ENCODE measurements at regions not wholly inside any gene's neighbourhood (a gene's known extent, or its start where the extent isn't known, plus 50 kb on each side); places are given as distances from the start of the nearest gene placed in this dataset.

DNA sequence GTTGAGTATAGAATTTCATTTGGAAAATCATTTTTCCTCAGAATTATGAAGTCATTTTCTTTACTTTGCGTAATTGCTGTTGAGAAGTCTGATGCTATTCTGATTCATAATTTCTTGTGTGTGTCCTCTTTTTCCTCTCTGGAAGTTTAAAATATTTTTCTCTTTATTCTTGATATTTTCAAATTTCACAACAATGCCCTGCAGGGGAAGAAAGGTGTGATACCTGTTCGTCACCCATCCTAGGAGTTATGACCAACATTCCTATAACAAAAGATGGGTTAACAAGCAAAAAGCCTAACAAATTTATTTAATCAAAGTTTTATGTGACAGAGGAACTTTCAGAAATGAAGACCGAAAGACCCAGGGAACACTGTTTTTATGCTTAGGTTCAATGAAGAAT lies 171.5 kb upstream of the AKIRIN2 start:
- Histone ChIP-seq H3K9ac (ENCODE audit: low read length) (no peak overlapping the region), H3K4me1 (ENCODE audit: control insufficient read depth, insufficient read depth, low read length) (no peaks in the 10 kb centered on the region), H3K27me3 (ENCODE audit: control insufficient read depth, insufficient read depth, low read length) (no peaks in the 10 kb centered on the region), H3K36me3 (ENCODE audit: control insufficient read depth, insufficient read depth, low read length) (no peaks in the 10 kb centered on the region), H3K9me3 (ENCODE audit: control insufficient read depth, low read length) (no peaks in the 10 kb centered on the region), H3K4me3 (ENCODE audit: low read length) (no peak overlapping the region)

DNA sequence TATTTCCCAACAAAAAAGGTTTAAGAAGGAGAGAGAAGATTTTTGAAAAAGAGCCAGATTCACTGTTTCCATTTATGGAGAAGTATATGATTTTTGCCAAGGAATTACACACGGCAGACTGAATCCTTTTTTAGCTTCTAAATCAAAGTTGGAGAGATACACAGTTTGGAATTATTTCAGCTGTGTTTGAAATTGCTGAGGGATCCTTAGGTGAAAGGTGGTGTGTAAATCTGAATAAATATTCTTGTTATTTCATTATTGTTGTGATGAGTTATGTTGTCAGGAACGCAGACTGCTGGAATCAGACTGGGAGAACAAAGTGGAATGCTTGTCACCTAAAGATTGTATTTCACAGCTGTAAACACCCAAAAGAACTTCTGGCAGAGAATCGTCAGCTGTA lies 168.5 kb upstream of the AKIRIN2 start:
- Histone ChIP-seq H3K9ac (ENCODE audit: low read length) (no peak overlapping the region), H3K9me3 (ENCODE audit: control insufficient read depth, low read length) (no peaks in the 10 kb centered on the region), H3K4me3 (ENCODE audit: low read length) (no peak overlapping the region), H3K36me3 (ENCODE audit: control insufficient read depth, insufficient read depth, low read length) (no peaks in the 10 kb centered on the region), H3K4me1 (ENCODE audit: control insufficient read depth, insufficient read depth, low read length) (no peaks in the 10 kb centered on the region), H3K27me3 (ENCODE audit: control insufficient read depth, insufficient read depth, low read length) (no peaks in the 10 kb centered on the region)

- H3K27me3 ChIP-seq (ENCODE audit: control insufficient read depth, insufficient read depth, low read length): no peaks in the 10 kb centered on the region
- H3K36me3 ChIP-seq (ENCODE audit: control insufficient read depth, insufficient read depth, low read length): no peaks in the 10 kb centered on the region
- no peaks in the 10 kb centered on the region for H3K9me3 ChIP-seq (ENCODE audit: control insufficient read depth, low read length)
- H3K4me1 ChIP-seq (ENCODE audit: control insufficient read depth, insufficient read depth, low read length): no peaks in the 10 kb centered on the region
- H3K4me3 ChIP-seq (ENCODE audit: low read length): no peak overlapping the region
- H3K9ac ChIP-seq (ENCODE audit: low read length): no peak overlapping the region
Measured at GRCh38 chr6:87869064-87869905, 167.3 kb upstream of the AKIRIN2 start.

GRCh38 chr6:87860902-87861301 lies 158.9 kb upstream of the AKIRIN2 start:
- no peaks in the 10 kb centered on the region for H3K27me3 ChIP-seq (ENCODE audit: control insufficient read depth, insufficient read depth, low read length)
- H3K9ac ChIP-seq (ENCODE audit: low read length): no peak overlapping the region
- H3K36me3 ChIP-seq (ENCODE audit: control insufficient read depth, insufficient read depth, low read length): no peaks in the 10 kb centered on the region
- H3K4me3 ChIP-seq (ENCODE audit: low read length): no peak overlapping the region
- H3K9me3 ChIP-seq (ENCODE audit: control insufficient read depth, low read length): no peaks in the 10 kb centered on the region
- no peaks in the 10 kb centered on the region for H3K4me1 ChIP-seq (ENCODE audit: control insufficient read depth, insufficient read depth, low read length)

GRCh38 chr6:87858440-87858839 lies 156.4 kb upstream of the AKIRIN2 start:
- H3K27me3 ChIP-seq (ENCODE audit: control insufficient read depth, insufficient read depth, low read length): no peaks in the 10 kb centered on the region
- H3K4me3 ChIP-seq (ENCODE audit: low read length): no peak overlapping the region
- no peaks in the 10 kb centered on the region for H3K36me3 ChIP-seq (ENCODE audit: control insufficient read depth, insufficient read depth, low read length)
- no peak overlapping the region for H3K9ac ChIP-seq (ENCODE audit: low read length)
- no peaks in the 10 kb centered on the region for H3K4me1 ChIP-seq (ENCODE audit: control insufficient read depth, insufficient read depth, low read length)
- H3K9me3 ChIP-seq (ENCODE audit: control insufficient read depth, low read length): no peaks in the 10 kb centered on the region

GRCh38 chr6:87851674-87852299 lies 149.8 kb upstream of the AKIRIN2 start:
- no peaks in the 10 kb centered on the region for H3K9me3 ChIP-seq (ENCODE audit: control insufficient read depth, low read length)
- H3K9ac ChIP-seq (ENCODE audit: low read length): no peak overlapping the region
- no peaks in the 10 kb centered on the region for H3K36me3 ChIP-seq (ENCODE audit: control insufficient read depth, insufficient read depth, low read length)
- no peaks in the 10 kb centered on the region for H3K27me3 ChIP-seq (ENCODE audit: control insufficient read depth, insufficient read depth, low read length)
- H3K4me1 ChIP-seq (ENCODE audit: control insufficient read depth, insufficient read depth, low read length): no peaks in the 10 kb centered on the region
- H3K4me3 ChIP-seq (ENCODE audit: low read length): no peak overlapping the region

- H3K4me3 ChIP-seq (ENCODE audit: low read length): no peak overlapping the region
- no peak overlapping the region for H3K9ac ChIP-seq (ENCODE audit: low read length)
- H3K9me3 ChIP-seq (ENCODE audit: control insufficient read depth, low read length): no peaks in the 10 kb centered on the region
- H3K27me3 ChIP-seq (ENCODE audit: control insufficient read depth, insufficient read depth, low read length): no peaks in the 10 kb centered on the region
- H3K36me3 ChIP-seq (ENCODE audit: control insufficient read depth, insufficient read depth, low read length): no peaks in the 10 kb centered on the region
- no peaks in the 10 kb centered on the region for H3K4me1 ChIP-seq (ENCODE audit: control insufficient read depth, insufficient read depth, low read length)
Measured at GRCh38 chr6:87848616-87849015, 146.6 kb upstream of the AKIRIN2 start.

- Histone ChIP-seq H3K9me3 (ENCODE audit: control insufficient read depth, low read length) (no peaks in the 10 kb centered on the region), H3K9ac (ENCODE audit: low read length) (no peak overlapping the region), H3K27me3 (ENCODE audit: control insufficient read depth, insufficient read depth, low read length) (no peaks in the 10 kb centered on the region), H3K36me3 (ENCODE audit: control insufficient read depth, insufficient read depth, low read length) (no peaks in the 10 kb centered on the region), H3K4me1 (ENCODE audit: control insufficient read depth, insufficient read depth, low read length) (no peaks in the 10 kb centered on the region), H3K4me3 (ENCODE audit: low read length) (no peak overlapping the region)
Measured at GRCh38 chr6:87847830-87848210, 145.8 kb upstream of the AKIRIN2 start.

DNA sequence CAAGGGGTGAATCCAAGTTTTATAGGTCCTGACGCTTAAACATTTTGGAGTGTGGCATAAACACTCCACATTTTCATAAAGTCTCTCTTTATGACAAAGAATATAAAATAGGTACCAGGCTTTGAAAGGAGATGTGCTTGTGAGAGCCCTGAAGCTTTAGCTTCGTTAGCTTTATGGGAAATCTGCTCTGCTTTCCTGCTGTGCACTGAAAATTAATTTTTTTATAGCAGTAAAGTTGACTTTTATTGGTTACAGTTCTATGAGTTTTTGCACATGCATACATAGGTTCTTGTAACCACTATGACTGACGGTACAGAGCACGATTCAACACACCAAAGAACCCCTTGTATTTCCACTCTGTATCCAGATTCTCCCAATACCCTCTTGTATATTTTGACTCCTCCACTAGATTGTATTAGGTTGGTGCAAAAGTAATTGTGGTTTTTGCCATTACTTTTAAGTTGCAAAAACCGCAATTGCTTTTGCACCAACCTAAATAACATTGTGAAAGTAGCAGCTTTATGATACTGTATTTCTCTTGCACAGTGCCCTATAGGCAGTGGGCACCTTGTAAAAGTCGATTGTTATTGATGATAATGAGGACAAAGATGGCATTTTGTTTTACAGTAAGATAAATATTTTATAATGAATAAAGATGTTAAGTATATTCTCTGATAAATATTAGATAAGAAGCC lies 145.2 kb upstream of the AKIRIN2 start:
- no peaks in the 10 kb centered on the region for H3K9me3 ChIP-seq (ENCODE audit: control insufficient read depth, low read length)
- no peaks in the 10 kb centered on the region for H3K27me3 ChIP-seq (ENCODE audit: control insufficient read depth, insufficient read depth, low read length)
- no peaks in the 10 kb centered on the region for H3K4me1 ChIP-seq (ENCODE audit: control insufficient read depth, insufficient read depth, low read length)
- no peak overlapping the region for H3K4me3 ChIP-seq (ENCODE audit: low read length)
- no peaks in the 10 kb centered on the region for H3K36me3 ChIP-seq (ENCODE audit: control insufficient read depth, insufficient read depth, low read length)
- H3K9ac ChIP-seq (ENCODE audit: low read length): no peak overlapping the region

GRCh38 chr6:87846434-87846833 lies 144.4 kb upstream of the AKIRIN2 start:
- no peak overlapping the region for H3K4me3 ChIP-seq (ENCODE audit: low read length)
- no peak overlapping the region for H3K9ac ChIP-seq (ENCODE audit: low read length)
- H3K9me3 ChIP-seq (ENCODE audit: control insufficient read depth, low read length): no peaks in the 10 kb centered on the region
- no peaks in the 10 kb centered on the region for H3K27me3 ChIP-seq (ENCODE audit: control insufficient read depth, insufficient read depth, low read length)
- no peaks in the 10 kb centered on the region for H3K36me3 ChIP-seq (ENCODE audit: control insufficient read depth, insufficient read depth, low read length)
- no peaks in the 10 kb centered on the region for H3K4me1 ChIP-seq (ENCODE audit: control insufficient read depth, insufficient read depth, low read length)

DNA sequence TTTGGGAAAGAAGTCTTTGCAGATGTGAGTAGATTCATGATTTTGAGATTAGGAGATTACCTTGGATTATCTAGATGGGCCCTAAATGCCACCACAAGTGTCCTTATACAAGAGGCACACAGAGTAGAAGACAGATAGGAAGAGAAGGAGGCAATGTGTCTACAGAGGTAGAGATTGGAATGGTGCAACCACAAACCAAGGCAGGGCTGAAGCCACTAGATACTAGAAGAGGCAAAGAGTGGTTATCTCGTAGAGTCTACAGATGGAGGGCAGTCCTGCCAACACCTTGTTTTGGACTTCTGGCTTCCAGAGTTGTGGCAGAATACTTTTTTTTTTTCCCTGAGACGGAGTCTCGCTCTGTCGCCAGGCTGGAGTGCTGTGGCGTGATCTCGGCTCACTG lies 138.3 kb upstream of the AKIRIN2 start:
- Histone ChIP-seq H3K9me3 (ENCODE audit: control insufficient read depth, low read length) (no peaks in the 10 kb centered on the region), H3K36me3 (ENCODE audit: control insufficient read depth, insufficient read depth, low read length) (no peaks in the 10 kb centered on the region), H3K9ac (ENCODE audit: low read length) (no peak overlapping the region), H3K4me3 (ENCODE audit: low read length) (no peak overlapping the region), H3K4me1 (ENCODE audit: control insufficient read depth, insufficient read depth, low read length) (no peaks in the 10 kb centered on the region), H3K27me3 (ENCODE audit: control insufficient read depth, insufficient read depth, low read length) (no peaks in the 10 kb centered on the region)

- no peaks in the 10 kb centered on the region for H3K36me3 ChIP-seq (ENCODE audit: control insufficient read depth, insufficient read depth, low read length)
- no peaks in the 10 kb centered on the region for H3K4me1 ChIP-seq (ENCODE audit: control insufficient read depth, insufficient read depth, low read length)
- H3K4me3 ChIP-seq (ENCODE audit: low read length): no peak overlapping the region
- H3K9me3 ChIP-seq (ENCODE audit: control insufficient read depth, low read length): no peaks in the 10 kb centered on the region
- no peaks in the 10 kb centered on the region for H3K27me3 ChIP-seq (ENCODE audit: control insufficient read depth, insufficient read depth, low read length)
- H3K9ac ChIP-seq (ENCODE audit: low read length): no peak overlapping the region
Measured at GRCh38 chr6:87837876-87838275, 135.8 kb upstream of the AKIRIN2 start.
